HepG2 (cell line): ENCODE measurements at regions not wholly inside any gene's neighbourhood (a gene's known extent, or its start where the extent isn't known, plus 50 kb on each side); places are given as distances from the start of the nearest gene placed in this dataset.

Source experiments
- ARID5B ChIP-seq: IDR thresholded peaks from 2 replicates; pipeline ENCODE4 v1.4.0; 2020; ENCODE audit warnings: mild to moderate bottlenecking, missing genetic modification reagents
- BRF2 ChIP-seq: sonication (generic); formaldehyde crosslinking; IDR thresholded peaks from 2 replicates; pipeline ENCODE4 v1.8.1; 2022; ENCODE audit warnings: mild to moderate bottlenecking, missing genetic modification reagents
- CREBL2 ChIP-seq: sonication (generic); formaldehyde crosslinking; IDR thresholded peaks from 2 replicates; pipeline ENCODE4 v1.8.1; 2023; ENCODE audit warnings: missing genetic modification reagents, mild to moderate bottlenecking, borderline replicate concordance
- DPF2 ChIP-seq: sonication (generic); formaldehyde crosslinking; IDR thresholded peaks from 2 replicates; pipeline ENCODE4 v1.4.0; 2020; ENCODE audit warnings: mild to moderate bottlenecking, low read depth, missing genetic modification reagents, borderline replicate concordance
- ELF3 ChIP-seq: IDR thresholded peaks from 2 replicates; pipeline ENCODE4 v1.6.1; 2016; ENCODE audit warnings: missing genetic modification reagents, missing compliant biosample characterization
- GTF3A ChIP-seq: sonication (generic); formaldehyde crosslinking; conservative IDR thresholded peaks from 2 replicates; pipeline ENCODE4 v1.4.0; 2020; ENCODE audit warnings: mild to moderate bottlenecking, missing genetic modification reagents
- NPAS2 ChIP-seq: sonication (generic); formaldehyde crosslinking; IDR thresholded peaks from 2 replicates; pipeline ENCODE4 v1.8.0; 2022; ENCODE audit warnings: mild to moderate bottlenecking, missing genetic modification reagents, borderline replicate concordance
- ZNF235 ChIP-seq: sonication (generic); formaldehyde crosslinking; IDR thresholded peaks from 2 replicates; pipeline ENCODE4 v1.8.1; 2023; ENCODE audit warnings: mild to moderate bottlenecking, missing genetic modification reagents, borderline replicate concordance

- TF ChIP-seq ARID5B (CRISPR knock-in tag), result no peak
- TF ChIP-seq ELF3 (CRISPR knock-in tag), result no peak
- TF ChIP-seq ZNF235 (CRISPR knock-in tag), result no peak
- TF ChIP-seq CREBL2, result no peak
- TF ChIP-seq DPF2 (CRISPR knock-in tag), result no peak
- TF ChIP-seq GTF3A (CRISPR knock-in tag), result no peak
- no peak for TF ChIP-seq BRF2 (CRISPR knock-in tag)
- TF ChIP-seq NPAS2, result no peak
Measured at GRCh38 chr10:10432296-10433035, 585.2 kb upstream of the CELF2 start (continued).
